ENCODE measurements at regions not wholly inside any gene's neighbourhood (a gene's known extent, or its start where the extent isn't known, plus 50 kb on each side); places are given as distances from the start of the nearest gene placed in this dataset.

DNA sequence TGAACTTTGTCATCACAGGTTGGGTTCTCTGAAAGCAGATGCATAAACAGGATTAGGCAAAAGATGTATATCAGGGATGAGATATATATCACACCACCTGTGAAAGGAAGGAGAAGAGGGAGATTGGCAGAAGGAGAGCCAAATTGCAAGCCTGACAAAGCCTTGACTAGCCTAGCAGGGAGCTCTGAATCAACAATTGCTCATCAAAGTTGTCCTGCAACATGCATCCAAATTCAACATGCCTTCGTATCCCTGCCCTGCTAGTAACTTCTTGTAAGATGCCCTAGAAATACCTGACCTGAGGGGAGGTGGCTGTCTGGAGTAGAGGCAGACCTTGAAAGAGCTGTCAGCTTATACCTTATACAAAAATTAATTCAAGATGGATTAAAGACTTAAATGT lies 207.1 kb upstream of the HTR1E start:
- H3K27ac ChIP-seq: no peak overlapping the region
- no peaks in the 10 kb centered on the region for H3K9me3 ChIP-seq (ENCODE audit: severe bottlenecking)
- TF ChIP-seq, protein P1, sequence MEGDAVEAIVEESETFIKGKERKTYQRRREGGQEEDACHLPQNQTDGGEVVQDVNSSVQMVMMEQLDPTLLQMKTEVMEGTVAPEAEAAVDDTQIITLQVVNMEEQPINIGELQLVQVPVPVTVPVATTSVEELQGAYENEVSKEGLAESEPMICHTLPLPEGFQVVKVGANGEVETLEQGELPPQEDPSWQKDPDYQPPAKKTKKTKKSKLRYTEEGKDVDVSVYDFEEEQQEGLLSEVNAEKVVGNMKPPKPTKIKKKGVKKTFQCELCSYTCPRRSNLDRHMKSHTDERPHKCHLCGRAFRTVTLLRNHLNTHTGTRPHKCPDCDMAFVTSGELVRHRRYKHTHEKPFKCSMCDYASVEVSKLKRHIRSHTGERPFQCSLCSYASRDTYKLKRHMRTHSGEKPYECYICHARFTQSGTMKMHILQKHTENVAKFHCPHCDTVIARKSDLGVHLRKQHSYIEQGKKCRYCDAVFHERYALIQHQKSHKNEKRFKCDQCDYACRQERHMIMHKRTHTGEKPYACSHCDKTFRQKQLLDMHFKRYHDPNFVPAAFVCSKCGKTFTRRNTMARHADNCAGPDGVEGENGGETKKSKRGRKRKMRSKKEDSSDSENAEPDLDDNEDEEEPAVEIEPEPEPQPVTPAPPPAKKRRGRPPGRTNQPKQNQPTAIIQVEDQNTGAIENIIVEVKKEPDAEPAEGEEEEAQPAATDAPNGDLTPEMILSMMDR (IDR thresholded peaks at IDR 0.05; ENCODE audit: low read depth, low read length): no peak
- no peaks in the 10 kb centered on the region for H3K36me3 ChIP-seq
- peaks cover 10% of the 10 kb centered on the region for H3K27me3 ChIP-seq (ENCODE audit: insufficient read depth, low read depth, severe bottlenecking)
- DNase-seq: no peak
- no peak overlapping the region for H3K4me3 ChIP-seq (ENCODE audit: low read depth, low read length)

DNA sequence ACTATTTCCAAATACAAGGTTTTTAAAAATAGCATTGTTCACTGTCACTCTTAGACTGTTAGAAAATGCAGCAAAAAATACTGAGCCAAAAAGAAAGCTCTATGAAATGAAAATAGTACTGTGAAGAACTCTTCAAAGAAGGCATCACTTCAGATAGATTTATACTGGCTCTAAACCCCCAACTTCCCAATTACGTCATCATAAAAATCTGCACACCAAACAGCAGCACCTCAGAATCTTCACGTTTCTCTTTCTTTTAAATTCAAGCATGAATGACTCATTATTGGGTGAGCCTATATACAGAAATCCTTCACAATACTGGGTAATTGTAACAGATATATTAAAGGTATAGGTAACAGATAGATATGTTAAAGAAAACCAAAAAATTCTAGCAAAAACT lies 208.4 kb upstream of the HTR1E start:
- H3K36me3 ChIP-seq: no peaks in the 10 kb centered on the region
- no peak overlapping the region for H3K27ac ChIP-seq
- H3K9me3 ChIP-seq (ENCODE audit: severe bottlenecking): no peaks in the 10 kb centered on the region
- TF ChIP-seq, protein P1 (IDR thresholded peaks at IDR 0.05; ENCODE audit: low read depth, low read length): no peak
- no peak overlapping the region for H3K4me3 ChIP-seq (ENCODE audit: low read depth, low read length)
- no peak for DNase-seq
- H3K27me3 ChIP-seq (ENCODE audit: insufficient read depth, low read depth, severe bottlenecking): peaks cover 10% of the 10 kb centered on the region

DNA sequence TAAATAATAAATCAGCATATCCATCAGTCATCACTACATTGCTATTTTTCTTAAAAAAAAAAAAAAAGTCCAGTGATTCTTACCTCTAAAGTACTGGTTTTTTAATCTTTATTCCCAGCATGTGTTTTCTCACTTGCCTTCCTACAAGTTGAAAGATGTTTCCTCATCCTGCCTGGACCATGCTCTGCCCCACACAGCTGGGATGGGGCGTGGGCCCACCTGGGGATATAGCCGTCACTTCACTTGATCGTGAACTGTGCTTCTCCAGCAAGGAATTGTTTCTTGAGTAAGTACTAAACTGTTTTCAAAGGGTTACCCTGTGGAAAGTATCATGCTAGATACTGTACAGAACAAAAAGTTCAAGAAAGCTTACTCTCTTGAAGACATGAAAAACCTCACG lies 212.6 kb upstream of the HTR1E start:
- Histone ChIP-seq H3K9me3 (ENCODE audit: severe bottlenecking) (no peaks in the 10 kb centered on the region), H3K36me3 (no peaks in the 10 kb centered on the region), H3K4me3 (ENCODE audit: low read depth, low read length) (no peak overlapping the region), H3K27ac (no peak overlapping the region), H3K27me3 (ENCODE audit: insufficient read depth, low read depth, severe bottlenecking) (peaks cover 43% of the 10 kb centered on the region)
- no peak for DNase-seq
- TF ChIP-seq, protein P1 (IDR thresholded peaks at IDR 0.05; ENCODE audit: low read depth, low read length): no peak

DNA sequence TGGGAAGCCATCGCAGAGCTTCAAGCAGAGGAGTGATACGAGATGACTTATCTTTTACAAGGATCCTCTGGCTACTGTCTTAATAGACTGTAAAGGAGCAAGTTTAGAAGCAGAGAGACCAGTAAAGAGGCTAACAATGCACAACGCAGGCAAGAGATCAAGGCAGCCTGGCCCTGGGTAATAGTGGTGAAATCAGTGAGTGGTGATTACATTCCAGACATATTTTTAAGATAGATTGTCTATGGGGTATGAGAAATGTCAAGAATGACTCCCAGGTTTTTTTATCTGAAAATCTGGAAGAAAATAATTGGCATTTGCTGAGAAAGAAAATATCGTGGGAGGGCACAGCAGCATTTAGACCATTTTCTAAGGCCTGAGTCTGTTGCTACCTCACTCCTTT lies 213.6 kb upstream of the HTR1E start:
- no peaks in the 10 kb centered on the region for H3K36me3 ChIP-seq
- no peak for DNase-seq
- TF ChIP-seq, protein P1 (IDR thresholded peaks at IDR 0.05; ENCODE audit: low read depth, low read length): no peak
- no peaks in the 10 kb centered on the region for H3K9me3 ChIP-seq (ENCODE audit: severe bottlenecking)
- peaks cover 45% of the 10 kb centered on the region for H3K27me3 ChIP-seq (ENCODE audit: insufficient read depth, low read depth, severe bottlenecking)
- H3K27ac ChIP-seq: no peak overlapping the region
- H3K4me3 ChIP-seq (ENCODE audit: low read depth, low read length): no peak overlapping the region

DNA sequence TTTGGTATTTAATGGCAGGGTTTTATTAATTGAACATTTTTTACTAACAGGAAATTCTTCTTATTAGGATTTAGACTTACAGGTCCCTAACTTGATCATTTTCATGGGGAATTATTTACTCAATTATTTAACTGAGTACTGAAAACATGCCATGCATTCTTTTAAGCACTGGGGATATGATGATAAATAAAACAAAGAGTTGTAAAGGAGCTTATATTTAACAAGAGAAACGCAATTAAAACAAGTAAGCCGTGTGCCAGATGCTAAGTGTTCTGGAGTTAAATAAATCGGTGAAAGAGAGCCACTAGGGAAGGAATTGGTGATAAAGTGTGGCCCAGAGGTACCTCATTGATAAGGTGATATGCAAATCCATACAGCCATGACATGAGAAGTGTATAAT lies 214.2 kb upstream of the HTR1E start:
- Histone ChIP-seq H3K27me3 (ENCODE audit: insufficient read depth, low read depth, severe bottlenecking) (peaks cover 44% of the 10 kb centered on the region), H3K4me3 (ENCODE audit: low read depth, low read length) (no peak overlapping the region), H3K9me3 (ENCODE audit: severe bottlenecking) (no peaks in the 10 kb centered on the region), H3K36me3 (no peaks in the 10 kb centered on the region), H3K27ac (no peak overlapping the region)
- no peak for DNase-seq
- TF ChIP-seq, protein P1 (IDR thresholded peaks at IDR 0.05; ENCODE audit: low read depth, low read length): no peak

DNA sequence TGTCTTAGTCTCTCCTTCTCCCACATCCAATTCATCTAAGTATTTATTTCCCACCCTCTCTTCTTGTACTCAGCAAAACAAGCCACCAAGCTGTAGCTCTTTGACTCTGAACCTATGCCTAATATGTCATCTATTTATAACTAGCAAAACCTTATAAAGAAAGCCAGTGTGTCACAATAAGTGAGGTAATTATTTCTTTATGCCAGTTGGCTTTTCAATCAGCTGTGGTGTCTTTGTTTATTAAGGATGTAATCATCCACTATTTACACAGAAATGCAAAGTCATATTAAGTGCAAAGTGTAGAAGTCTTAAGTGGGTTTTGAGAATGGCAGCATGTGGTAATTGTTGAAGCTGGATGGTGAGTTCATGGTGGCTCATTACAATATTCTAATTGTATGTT lies 215.2 kb upstream of the HTR1E start:
- no peak for DNase-seq
- H3K27ac ChIP-seq: no peak overlapping the region
- H3K9me3 ChIP-seq (ENCODE audit: severe bottlenecking): no peaks in the 10 kb centered on the region
- peaks cover 44% of the 10 kb centered on the region for H3K27me3 ChIP-seq (ENCODE audit: insufficient read depth, low read depth, severe bottlenecking)
- no peak overlapping the region for H3K4me3 ChIP-seq (ENCODE audit: low read depth, low read length)
- H3K36me3 ChIP-seq: no peaks in the 10 kb centered on the region
- TF ChIP-seq, protein P1 (IDR thresholded peaks at IDR 0.05; ENCODE audit: low read depth, low read length): no peak

Measured in WERI-Rb-1 (cell line).